HG02840 (cell line): ENCODE measurements at regions not wholly inside any gene's neighbourhood (a gene's known extent, or its start where the extent isn't known, plus 50 kb on each side); places are given as distances from the start of the nearest gene placed in this dataset.
"Not testable (repeated sequence)": the region's sequence is repeated elsewhere in the genome, so short reads cannot be mapped to it uniquely, and the experiment has no call there.

ENCODE experiments used
- ATAC-seq: cut with Tn5 transposase; IDR thresholded peaks from one replicate; pipeline ENCODE4 v1.9.1; 2021; ENCODE audit warnings: mild to moderate bottlenecking, moderate library complexity, moderate number of reproducible peaks; ENCODE audit not compliant: unreplicated experiment, low FRiP score

DNA sequence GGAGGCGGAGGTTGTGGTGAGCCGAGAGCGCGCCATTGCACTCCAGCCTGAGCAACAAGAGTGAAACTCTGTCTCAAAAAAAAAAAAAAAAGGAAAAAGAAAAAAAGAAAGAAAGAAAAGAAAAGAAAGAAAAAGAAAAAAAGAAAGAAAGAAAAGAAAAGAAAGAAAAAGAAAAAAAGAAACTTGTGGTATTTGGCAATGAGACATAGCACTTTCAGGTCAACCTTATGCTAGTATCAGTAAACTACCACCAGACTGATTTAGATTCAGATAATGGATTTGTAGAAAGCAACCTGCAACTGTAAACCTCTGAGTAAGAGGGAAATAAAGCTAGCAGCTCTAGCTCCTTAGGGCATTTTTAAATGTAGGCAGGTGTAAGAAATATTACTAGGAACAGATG lies 144.0 kb upstream of the ZNF608 start:
- ATAC-seq = not testable (repeated sequence)

- no peak for ATAC-seq
Observed at GRCh38 chr5:124891179-124891578, 144.7 kb upstream of the ZNF608 start.

DNA sequence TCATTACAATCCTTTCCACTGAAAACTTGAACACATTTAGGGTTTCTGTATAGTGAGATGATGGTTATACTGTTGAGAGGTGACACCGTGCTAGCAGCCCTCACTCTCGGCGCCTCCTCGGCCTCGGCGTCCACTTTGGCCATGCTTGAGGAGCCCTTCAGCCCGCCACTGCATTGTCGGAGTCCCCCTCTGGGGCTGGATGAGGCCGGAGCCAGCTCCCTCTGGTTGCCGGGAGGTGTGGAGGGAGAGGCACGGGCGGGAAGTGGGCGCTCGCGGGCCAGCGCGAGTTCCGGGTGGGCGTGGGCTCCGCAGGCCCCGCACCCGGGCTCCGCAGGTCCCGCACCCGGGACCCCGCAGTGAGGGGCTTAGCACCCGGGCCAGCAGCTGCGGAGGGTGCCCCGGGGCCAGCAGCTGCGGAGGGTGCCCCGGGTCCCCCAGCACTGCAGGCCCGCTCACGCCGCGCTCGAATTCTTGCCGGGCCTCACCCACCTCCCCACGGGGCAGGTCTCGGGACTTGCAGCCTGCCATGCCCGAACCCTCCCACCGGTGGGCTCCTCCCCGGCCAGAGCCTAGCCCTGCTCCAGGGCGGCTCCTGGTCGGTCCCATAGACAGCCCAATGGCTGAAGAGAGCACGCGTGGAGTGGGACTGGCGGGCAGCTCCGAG lies 145.9 kb upstream of the ZNF608 start:
- no peak for ATAC-seq

- no peak for ATAC-seq
Observed at GRCh38 chr5:124894541-124894940, 148.1 kb upstream of the ZNF608 start.

DNA sequence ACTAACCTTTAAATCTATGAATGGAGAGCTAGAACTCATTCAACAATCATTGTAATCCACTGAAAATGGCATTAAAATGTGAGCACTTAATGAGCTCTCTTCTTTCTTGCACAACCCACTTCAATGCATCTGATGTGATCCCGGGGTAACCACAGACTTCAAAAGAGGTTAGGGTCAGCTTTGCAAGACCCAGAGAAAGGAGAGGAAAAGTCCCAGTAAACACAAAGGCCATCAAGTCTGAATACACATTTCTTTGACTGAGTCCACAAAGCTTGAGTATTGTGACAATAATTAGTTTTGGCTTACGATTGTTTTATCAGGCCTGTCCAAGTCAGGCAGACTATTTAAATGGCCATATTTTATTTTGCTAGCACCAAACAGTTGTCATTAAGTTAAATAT lies 148.8 kb upstream of the ZNF608 start:
- no peak for ATAC-seq

- ATAC-seq = no peak
Observed at GRCh38 chr5:124901081-124901480, 154.6 kb upstream of the ZNF608 start.

- ATAC-seq = peak; percentile 97
Observed at GRCh38 chr5:124902097-124902821, 155.8 kb upstream of the ZNF608 start.

DNA sequence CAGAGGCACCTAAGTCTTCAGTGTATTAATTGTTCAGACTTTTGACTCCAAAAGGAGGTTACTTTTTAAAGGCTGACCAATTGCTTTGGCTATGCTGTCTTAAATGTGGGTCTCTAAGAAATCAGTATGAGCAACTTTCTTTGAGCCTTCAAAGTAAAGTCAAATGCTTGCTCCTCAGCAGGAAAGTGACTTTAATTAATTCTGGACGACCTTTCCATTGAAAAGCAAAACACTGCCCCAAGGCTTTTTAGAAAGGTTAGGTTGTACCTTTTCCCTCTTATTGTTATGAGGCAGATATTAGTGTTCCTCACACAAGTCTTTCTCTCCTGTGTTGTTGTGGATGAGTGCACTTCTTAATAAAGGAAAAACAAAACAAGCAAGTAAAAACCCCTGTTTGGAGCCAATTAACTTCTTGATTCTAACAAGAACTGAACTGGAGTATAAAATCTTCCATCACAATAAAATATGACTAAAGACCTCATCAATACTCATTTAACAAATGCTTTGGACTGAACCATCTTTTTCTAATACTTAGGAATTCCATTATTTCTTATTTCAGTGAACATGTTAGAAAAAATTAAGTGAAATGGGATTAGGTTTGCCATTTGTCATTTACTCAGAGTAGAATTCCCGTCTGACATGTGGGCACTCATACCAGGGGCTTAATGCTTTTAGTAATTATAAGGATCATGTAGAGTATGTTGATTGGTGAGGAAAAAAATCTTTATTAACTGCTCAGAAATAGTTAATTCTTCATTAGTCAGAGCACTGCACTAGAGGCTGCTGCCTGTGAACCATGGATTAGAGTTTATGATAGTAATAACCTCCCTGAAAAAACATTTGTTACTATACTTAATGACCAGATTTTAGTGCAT lies 159.1 kb upstream of the ZNF608 start:
- ATAC-seq = no peak

GRCh38 chr5:124906339-124907097 lies 160.1 kb upstream of the ZNF608 start:
- no peak for ATAC-seq

DNA sequence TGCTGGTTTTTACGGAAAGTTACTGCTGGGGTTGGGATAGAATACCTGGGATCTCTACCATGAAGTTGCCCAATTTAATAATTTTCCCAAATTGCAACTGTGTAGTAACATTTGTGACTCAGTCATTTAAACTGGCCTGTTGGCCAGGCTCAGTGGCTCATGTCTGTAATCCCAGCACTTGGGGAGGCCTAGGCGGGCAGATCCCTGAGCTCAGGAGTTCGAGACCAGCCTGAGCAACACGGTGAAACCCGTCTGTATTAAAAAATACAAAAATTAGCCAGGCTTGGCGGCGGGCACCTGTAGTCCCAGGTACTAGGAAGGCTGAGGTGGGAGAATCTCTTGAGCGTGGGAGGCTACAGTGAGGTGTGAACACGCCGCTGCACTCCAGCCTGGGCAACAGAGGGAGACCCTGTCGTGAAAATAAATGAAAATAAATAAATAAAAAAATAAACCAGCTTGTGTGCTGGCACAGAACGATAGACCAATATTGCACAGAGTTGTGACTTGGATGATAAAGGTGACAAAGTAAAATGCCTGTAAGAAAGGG lies 160.7 kb upstream of the ZNF608 start:
- ATAC-seq = no peak

DNA sequence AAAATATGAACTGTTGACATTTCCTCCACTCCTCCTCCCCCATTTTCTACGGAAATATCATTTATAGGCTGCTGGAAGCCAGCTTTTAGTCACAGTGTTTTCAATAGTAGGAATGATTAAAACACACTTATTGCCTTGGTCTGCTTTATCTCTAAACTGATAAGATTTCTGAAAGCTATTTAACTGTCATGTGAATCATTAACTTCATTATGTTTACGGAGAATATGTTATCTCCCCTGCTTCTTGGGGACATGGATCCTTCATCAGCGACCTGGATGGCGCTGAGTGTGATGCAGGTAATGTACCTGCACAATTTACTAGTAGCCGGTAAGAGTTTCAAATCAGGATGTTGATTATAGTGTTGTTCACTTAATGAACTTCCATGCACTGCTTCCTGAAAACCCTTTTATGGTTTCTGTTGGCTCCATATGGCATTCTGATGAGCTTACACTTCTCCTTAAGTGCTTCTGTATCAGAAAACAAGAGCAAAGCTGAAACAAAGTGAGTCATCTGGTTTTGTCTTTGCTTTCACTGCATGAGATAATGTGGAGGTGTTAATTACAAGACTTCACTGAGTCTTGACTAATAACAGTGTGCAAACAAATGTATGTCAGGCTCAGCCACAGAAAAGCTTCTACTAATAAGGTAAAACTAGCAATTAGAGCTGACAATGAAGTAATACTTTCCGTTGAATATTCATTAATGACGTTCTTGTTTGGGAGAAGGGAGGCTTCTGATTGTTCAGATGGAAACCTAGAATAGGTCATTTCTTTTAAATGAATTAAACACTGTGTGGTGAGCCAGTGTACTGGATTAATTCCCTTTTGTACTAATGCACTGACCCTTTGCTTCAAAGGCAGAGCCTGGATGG lies 162.4 kb upstream of the ZNF608 start:
- ATAC-seq = peak; percentile 88

GRCh38 chr5:124909734-124910133 lies 163.3 kb upstream of the ZNF608 start:
- no peak for ATAC-seq

DNA sequence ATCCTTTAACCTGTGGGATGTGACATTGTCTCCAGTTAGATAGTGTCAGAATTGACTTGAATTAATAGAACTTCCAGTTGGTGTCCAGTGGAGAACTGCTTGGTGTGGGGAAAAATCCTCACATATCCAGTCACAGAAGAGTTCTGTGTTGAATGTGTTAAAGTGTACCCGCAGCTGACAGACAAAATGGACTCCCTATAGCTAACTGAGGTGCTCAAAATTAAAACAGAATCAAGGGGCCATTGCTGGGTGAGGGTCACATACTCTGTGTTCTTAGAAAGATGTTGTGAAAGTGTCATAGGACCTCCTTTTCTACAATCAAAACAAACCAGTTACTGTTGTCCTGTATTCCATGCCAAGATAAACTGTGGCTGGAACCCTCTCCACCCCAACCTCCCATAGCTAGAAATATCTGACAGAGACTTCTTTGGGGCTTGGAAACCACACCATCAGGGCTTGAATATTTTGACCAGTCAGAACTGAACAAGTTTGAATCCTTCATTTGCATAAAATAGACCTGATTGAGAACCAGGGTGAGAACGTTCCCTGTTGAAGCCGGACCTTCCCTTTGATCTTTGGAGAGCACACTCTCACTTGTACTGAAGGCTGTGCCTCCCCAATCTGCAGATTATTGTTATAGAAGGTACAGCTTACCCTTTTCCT lies 164.0 kb upstream of the ZNF608 start:
- ATAC-seq = no peak

DNA sequence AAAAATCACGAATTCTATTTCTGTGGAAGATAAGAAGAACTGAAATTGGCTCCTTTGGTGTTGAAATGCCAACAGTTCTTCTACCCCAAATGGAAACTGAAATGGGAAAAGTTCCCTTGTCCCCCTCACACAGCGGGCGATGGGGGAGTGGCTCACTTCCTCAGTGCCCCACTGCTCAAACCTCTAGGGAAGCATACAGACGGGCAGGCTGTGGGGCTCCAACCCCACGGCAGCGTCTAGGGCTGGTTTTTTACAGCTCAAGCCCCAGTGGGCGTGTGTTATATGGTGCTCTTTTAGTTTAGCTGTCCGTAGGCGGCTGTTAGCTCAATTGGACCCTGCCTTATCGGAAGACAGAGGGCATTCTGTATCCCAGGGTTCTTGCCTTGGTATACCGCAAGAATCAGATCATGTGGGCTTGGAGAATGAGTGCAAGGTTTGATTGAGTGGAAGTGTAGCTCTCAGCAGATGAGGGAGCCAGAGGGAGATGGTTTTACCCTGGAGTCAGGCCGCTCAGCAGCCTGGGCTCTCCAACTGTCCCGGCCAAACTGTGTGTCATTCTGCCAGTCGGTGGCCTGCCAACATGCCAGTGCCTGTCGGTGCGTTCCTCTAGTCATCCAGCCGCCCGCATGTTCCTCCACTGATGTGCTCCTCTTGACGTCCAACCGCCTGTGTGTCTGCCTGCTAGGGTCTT lies 166.3 kb upstream of the ZNF608 start:
- no peak for ATAC-seq

GRCh38 chr5:124913329-124913653 lies 166.9 kb upstream of the ZNF608 start:
- ATAC-seq = no peak

DNA sequence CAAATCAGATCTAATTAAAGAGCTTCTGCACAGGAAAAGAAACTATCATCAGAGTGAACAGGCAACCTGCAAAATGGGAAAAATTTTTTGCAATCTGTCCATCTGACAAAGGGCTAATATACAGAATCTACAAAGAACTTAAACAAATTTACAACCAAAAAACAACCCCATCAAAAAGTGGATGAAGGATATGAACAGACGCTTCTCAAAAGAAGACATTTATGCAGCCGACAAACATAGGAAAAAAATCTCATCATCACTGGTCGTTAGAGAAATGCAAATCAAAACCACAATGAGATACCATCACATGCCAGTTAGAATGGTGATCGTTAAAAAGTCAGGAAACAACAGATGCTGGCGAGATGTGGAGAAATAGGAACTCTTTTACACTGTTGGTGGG lies 169.9 kb upstream of the ZNF608 start:
- not testable (repeated sequence) for ATAC-seq

GRCh38 chr5:124918618-124919017 lies 172.2 kb upstream of the ZNF608 start:
- no peak for ATAC-seq

DNA sequence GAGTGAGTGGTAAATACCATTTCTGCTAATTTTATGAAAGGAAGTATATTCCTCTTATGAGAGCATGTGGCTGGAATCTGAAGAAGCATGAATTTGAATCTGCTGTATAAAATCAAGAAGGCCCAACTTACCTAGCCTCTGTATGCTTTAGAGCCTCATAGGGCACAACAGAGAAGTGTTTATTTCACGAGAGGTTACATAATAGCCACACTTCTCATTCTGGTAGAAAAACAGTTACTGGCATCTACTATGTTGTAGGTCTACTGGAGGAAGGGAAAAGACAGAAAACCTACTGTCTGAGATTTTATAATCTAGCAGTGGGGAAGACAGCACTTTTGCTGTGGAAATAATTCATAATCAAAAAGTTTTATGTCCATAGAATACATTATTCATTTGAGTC lies 172.6 kb upstream of the ZNF608 start:
- ATAC-seq = no peak
